ENCODE measurements at regions not wholly inside any gene's neighbourhood (a gene's known extent, or its start where the extent isn't known, plus 50 kb on each side); places are given as distances from the start of the nearest gene placed in this dataset.

DNA sequence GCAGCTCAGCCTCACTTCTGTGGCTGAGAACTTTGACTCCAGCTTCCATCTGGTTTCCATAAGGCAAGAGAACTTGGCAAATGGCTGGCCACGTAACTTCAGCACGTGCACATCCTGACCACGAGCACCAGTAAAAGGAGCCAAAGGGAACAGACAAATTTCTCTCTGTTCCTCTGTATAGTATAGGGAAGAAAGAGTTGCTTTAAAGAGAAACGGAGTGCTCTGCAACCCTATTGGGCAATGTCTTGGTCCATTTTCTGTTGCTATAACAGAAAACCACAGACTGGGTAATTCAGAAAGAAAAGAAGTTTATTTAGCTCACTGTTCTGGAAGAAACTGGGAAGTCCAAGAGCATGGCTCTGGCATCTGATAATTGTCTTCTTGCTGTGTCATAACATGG is 558.7 kb downstream of the ACTL7B start:
- H3K9me1 ChIP-seq (ENCODE audit: control insufficient read depth, extremely low read depth, insufficient read depth, low read length), result no peaks in the 10 kb centered on the region
- no peak overlapping the region for H3K4me2 ChIP-seq (ENCODE audit: control insufficient read depth, extremely low read depth, insufficient read depth, low read depth, low read length)
- TF ChIP-seq EZH2 (IDR thresholded peaks at IDR 0.05; ENCODE audit: low read length), result no peak
- TF ChIP-seq, protein P1, sequence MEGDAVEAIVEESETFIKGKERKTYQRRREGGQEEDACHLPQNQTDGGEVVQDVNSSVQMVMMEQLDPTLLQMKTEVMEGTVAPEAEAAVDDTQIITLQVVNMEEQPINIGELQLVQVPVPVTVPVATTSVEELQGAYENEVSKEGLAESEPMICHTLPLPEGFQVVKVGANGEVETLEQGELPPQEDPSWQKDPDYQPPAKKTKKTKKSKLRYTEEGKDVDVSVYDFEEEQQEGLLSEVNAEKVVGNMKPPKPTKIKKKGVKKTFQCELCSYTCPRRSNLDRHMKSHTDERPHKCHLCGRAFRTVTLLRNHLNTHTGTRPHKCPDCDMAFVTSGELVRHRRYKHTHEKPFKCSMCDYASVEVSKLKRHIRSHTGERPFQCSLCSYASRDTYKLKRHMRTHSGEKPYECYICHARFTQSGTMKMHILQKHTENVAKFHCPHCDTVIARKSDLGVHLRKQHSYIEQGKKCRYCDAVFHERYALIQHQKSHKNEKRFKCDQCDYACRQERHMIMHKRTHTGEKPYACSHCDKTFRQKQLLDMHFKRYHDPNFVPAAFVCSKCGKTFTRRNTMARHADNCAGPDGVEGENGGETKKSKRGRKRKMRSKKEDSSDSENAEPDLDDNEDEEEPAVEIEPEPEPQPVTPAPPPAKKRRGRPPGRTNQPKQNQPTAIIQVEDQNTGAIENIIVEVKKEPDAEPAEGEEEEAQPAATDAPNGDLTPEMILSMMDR (optimal IDR thresholded peaks at IDR 0.05 in 1 of 3, IDR thresholded peaks at IDR 0.05 in 1 of 3, conservative IDR thresholded peaks at IDR 0.05 in 1 of 3; ENCODE audit: extremely low read depth in 1 of 3, insufficient read depth in 2 of 3, low read length in 3 of 3), result no peak
- peak overlapping the region; percentile 66 for H3K27ac ChIP-seq (ENCODE audit: control insufficient read depth, insufficient read depth, low read length)
- FAIRE-seq, result peak; percentile 23
- H3K4me1 ChIP-seq (ENCODE audit: control insufficient read depth, extremely low read depth, insufficient read depth, low read length), result peaks cover 28% of the 10 kb centered on the region
- peak overlapping the region; percentile 72 for H2AFZ ChIP-seq (ENCODE audit: control insufficient read depth, low read length)
- dilution Hi-C loops (cut with MboI; ENCODE audit: extremely low pct_ligation_motif_present, low sequenced_read_pairs), result no loop called here
- no peaks in the 10 kb centered on the region for H4K20me1 ChIP-seq (ENCODE audit: control insufficient read depth, extremely low read depth, insufficient read depth, low read length)
- no peaks in the 10 kb centered on the region for H3K79me2 ChIP-seq (ENCODE audit: control insufficient read depth, insufficient read depth, low read length)
- no peak for DNase-seq (ENCODE audit: low read depth, low spot score)
- no peaks in the 10 kb centered on the region for H3K9me3 ChIP-seq (ENCODE audit: control insufficient read depth, low read depth, low read length)
- no peaks in the 10 kb centered on the region for H3K27me3 ChIP-seq (ENCODE audit: control insufficient read depth, extremely low read depth, insufficient read depth, low read length)
- H3K9ac ChIP-seq (ENCODE audit: control insufficient read depth, extremely low read depth, insufficient read depth, low read length), result no peak overlapping the region
- H3K36me3 ChIP-seq (ENCODE audit: control insufficient read depth in 2 of 2, extremely low read depth in 1 of 2, insufficient read depth in 2 of 2, low read length in 2 of 2), result no peaks in the 10 kb centered on the region
- no peak overlapping the region for H3K4me3 ChIP-seq (ENCODE audit: control insufficient read depth in 2 of 3, extremely low read depth in 1 of 3, insufficient read depth in 2 of 3, low read depth in 1 of 3, low read length in 3 of 3)

DNA sequence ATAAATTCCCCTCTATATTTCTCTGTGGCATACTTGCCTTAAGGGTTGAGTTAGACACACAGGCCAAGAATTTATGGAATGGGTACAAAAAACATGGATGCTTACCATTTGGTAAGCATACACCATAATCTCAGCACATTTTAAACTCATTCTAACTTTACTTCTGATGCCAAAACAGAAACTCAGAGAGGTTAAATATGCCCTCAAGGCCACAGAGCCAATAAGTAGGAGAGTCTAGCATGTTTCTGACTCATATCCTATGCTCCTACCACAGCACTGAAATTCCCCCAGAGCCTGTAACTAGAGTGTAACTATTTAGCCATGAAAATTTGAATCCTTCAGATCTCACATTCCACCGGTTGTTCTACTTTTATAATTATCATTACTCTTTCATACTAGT is 559.7 kb downstream of the ACTL7B start:
- DNase-seq (ENCODE audit: low read depth, low spot score) (no peak), FAIRE-seq (peak; percentile 95)
- H3K79me2 ChIP-seq (ENCODE audit: control insufficient read depth, insufficient read depth, low read length), result no peaks in the 10 kb centered on the region
- H3K4me1 ChIP-seq (ENCODE audit: control insufficient read depth, extremely low read depth, insufficient read depth, low read length), result peaks cover 28% of the 10 kb centered on the region
- dilution Hi-C loops (cut with MboI; ENCODE audit: extremely low pct_ligation_motif_present, low sequenced_read_pairs), result no loop called here
- H3K9me1 ChIP-seq (ENCODE audit: control insufficient read depth, extremely low read depth, insufficient read depth, low read length), result no peaks in the 10 kb centered on the region
- H4K20me1 ChIP-seq (ENCODE audit: control insufficient read depth, extremely low read depth, insufficient read depth, low read length), result no peaks in the 10 kb centered on the region
- no peaks in the 10 kb centered on the region for H3K9me3 ChIP-seq (ENCODE audit: control insufficient read depth, low read depth, low read length)
- no peak for TF ChIP-seq EZH2 (IDR thresholded peaks at IDR 0.05; ENCODE audit: low read length)
- H3K9ac ChIP-seq (ENCODE audit: control insufficient read depth, extremely low read depth, insufficient read depth, low read length), result peak overlapping the region; percentile 11
- no peaks in the 10 kb centered on the region for H3K27me3 ChIP-seq (ENCODE audit: control insufficient read depth, extremely low read depth, insufficient read depth, low read length)
- H3K36me3 ChIP-seq (ENCODE audit: control insufficient read depth in 2 of 2, extremely low read depth in 1 of 2, insufficient read depth in 2 of 2, low read length in 2 of 2), result no peaks in the 10 kb centered on the region
- H3K27ac ChIP-seq (ENCODE audit: control insufficient read depth, insufficient read depth, low read length), result peak overlapping the region; percentile 66
- peak overlapping the region; percentile 56 for H3K4me2 ChIP-seq (ENCODE audit: control insufficient read depth, extremely low read depth, insufficient read depth, low read depth, low read length)
- peak overlapping the region; percentile 25 for H2AFZ ChIP-seq (ENCODE audit: control insufficient read depth, low read length)
- no peak overlapping the region for H3K4me3 ChIP-seq (ENCODE audit: control insufficient read depth in 2 of 3, extremely low read depth in 1 of 3, insufficient read depth in 2 of 3, low read depth in 1 of 3, low read length in 3 of 3)

DNA sequence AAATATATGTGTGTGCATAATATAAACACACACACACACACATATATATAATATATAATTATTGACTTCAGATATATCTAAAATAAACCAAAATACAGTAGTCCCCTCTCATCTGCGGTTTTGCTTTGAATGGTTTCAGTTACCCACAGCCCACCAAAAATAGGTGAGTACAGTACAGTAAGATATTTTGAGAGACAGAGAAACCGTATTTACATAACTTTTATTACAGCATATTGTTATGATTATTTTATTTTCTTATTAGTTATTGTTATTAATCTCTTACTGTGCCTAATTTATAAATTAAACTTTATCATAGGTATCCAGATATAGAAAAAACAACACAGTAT is 564.2 kb downstream of the ACTL7B start:
- Histone ChIP-seq H3K4me3 (ENCODE audit: control insufficient read depth in 2 of 3, extremely low read depth in 1 of 3, insufficient read depth in 2 of 3, low read depth in 1 of 3, low read length in 3 of 3) (no peak overlapping the region), H3K9me1 (ENCODE audit: control insufficient read depth, extremely low read depth, insufficient read depth, low read length) (no peaks in the 10 kb centered on the region), H3K4me1 (ENCODE audit: control insufficient read depth, extremely low read depth, insufficient read depth, low read length) (peaks cover 22% of the 10 kb centered on the region), H3K4me2 (ENCODE audit: control insufficient read depth, extremely low read depth, insufficient read depth, low read depth, low read length) (no peak overlapping the region), H3K79me2 (ENCODE audit: control insufficient read depth, insufficient read depth, low read length) (no peaks in the 10 kb centered on the region), H2AFZ (ENCODE audit: control insufficient read depth, low read length) (no peak overlapping the region), H3K27me3 (ENCODE audit: control insufficient read depth, extremely low read depth, insufficient read depth, low read length) (no peaks in the 10 kb centered on the region), H3K27ac (ENCODE audit: control insufficient read depth, insufficient read depth, low read length) (no peak overlapping the region), H3K36me3 (ENCODE audit: control insufficient read depth in 2 of 2, extremely low read depth in 1 of 2, insufficient read depth in 2 of 2, low read length in 2 of 2) (no peaks in the 10 kb centered on the region), H3K9me3 (ENCODE audit: control insufficient read depth, low read depth, low read length) (no peaks in the 10 kb centered on the region), H4K20me1 (ENCODE audit: control insufficient read depth, extremely low read depth, insufficient read depth, low read length) (no peaks in the 10 kb centered on the region), H3K9ac (ENCODE audit: control insufficient read depth, extremely low read depth, insufficient read depth, low read length) (no peak overlapping the region)
- DNase-seq (ENCODE audit: low read depth, low spot score) (no peak), FAIRE-seq (no peak)
- dilution Hi-C loops (cut with MboI; ENCODE audit: extremely low pct_ligation_motif_present, low sequenced_read_pairs), result no loop called here
- TF ChIP-seq, protein P1 (optimal IDR thresholded peaks at IDR 0.05 in 1 of 3, IDR thresholded peaks at IDR 0.05 in 1 of 3, conservative IDR thresholded peaks at IDR 0.05 in 1 of 3; ENCODE audit: extremely low read depth in 1 of 3, insufficient read depth in 2 of 3, low read length in 3 of 3), result no peak
- TF ChIP-seq EZH2 (IDR thresholded peaks at IDR 0.05; ENCODE audit: low read length), result no peak

Measured in keratinocyte (primary cell).